Right cardiac atrium (tissue), 5 donors: ENCODE measurements at regions not wholly inside any gene's neighbourhood (a gene's known extent, or its start where the extent isn't known, plus 50 kb on each side); places are given as distances from the start of the nearest gene placed in this dataset.

ENCODE experiments used
- ATAC-seq, 2 donors: fragments of 200-7000 bp; cut with Tn5 transposase; one replicate each; pipeline versions ENCODE4 v1.8.0 to v1.9.1; 2020; ENCODE audit warnings: moderate library complexity in 2 of 2, mild to moderate bottlenecking in 1 of 2
- DNase-seq, 3 donors: peaks; one replicate each; pipeline ENCODE4 v3.0.0-alpha.2; 2020
- H3K27ac ChIP-seq: one replicate; pipeline ENCODE4 v1.5.1; 2013; ENCODE audit warnings: mild to moderate bottlenecking, low read length, control low read depth, moderate library complexity
- H3K27me3 ChIP-seq: one replicate; pipeline ENCODE4 v1.6.1; 2013; ENCODE audit not compliant: control insufficient read depth, insufficient read depth
- H3K4me1 ChIP-seq: one replicate; pipeline ENCODE4 v1.6.1; 2013; ENCODE audit warnings: low read length; ENCODE audit not compliant: control insufficient read depth, insufficient read depth
- H3K4me3 ChIP-seq: one replicate; pipeline ENCODE4 v1.5.1; 2013; ENCODE audit warnings: low read length, control low read depth
- H3K9me3 ChIP-seq: one replicate; pipeline ENCODE4 v1.6.1; 2013; ENCODE audit warnings: low read length; ENCODE audit not compliant: control insufficient read depth
- WGBS: extraction: QIAGEN DNeasy Blood & Tissue Kit; methylation state at CpG from one replicate; pipeline ENCODE4 v1.1.7; 2013; 5-methylcytosine and 5-hydroxymethylcytosine counted together
- intact Hi-C, 4 donors: fragments of 100-400 bp; cut with DNase I; formaldehyde crosslinking; loops; one replicate each; pipeline versions ENCODE4 v1.11.0 to v1.14.0; 2022 to 2023
- donor health status: healthy with polysubstance abuse.
- donor health status: DM: no; HTN: yes; CAD: no.
- donor health status: DM: no; HTN: no; CAD: no.
- donor health status: DM: no; HTN: yes; CAD: no; lungs with severe emphysema.
- donor health status: DM: yes; HTN: yes; CAD: no.

- Histone ChIP-seq H3K4me3 (no peak overlapping the region), H3K9me3 (no peaks in the 10 kb centered on the region), H3K4me1 (no peaks in the 10 kb centered on the region), H3K27me3 (no peaks in the 10 kb centered on the region), H3K27ac (no peak overlapping the region)
- intact Hi-C loops = no loop called here
- ATAC-seq (no peak), DNase-seq (no peak)
- WGBS = 12% methylated on average over 1 of the region's 1 CpG
These were observed 879.1 kb downstream of the SH3BGRL start for GRCh38 chrX:82081027-82081426.

GRCh38 chrX:82087699-82088098 is 885.8 kb downstream of the SH3BGRL start:
- peak; percentile 24 to 30 (median 24) for DNase-seq
- Histone ChIP-seq H3K27ac (no peak overlapping the region), H3K27me3 (no peaks in the 10 kb centered on the region), H3K4me3 (no peak overlapping the region), H3K4me1 (no peaks in the 10 kb centered on the region), H3K9me3 (no peaks in the 10 kb centered on the region)
- peak; percentile 60 to 71 for ATAC-seq
- intact Hi-C loops = no loop called here
- WGBS = 25% methylated on average over 3 of the region's 3 CpGs

GRCh38 chrX:82092307-82092706 is 890.4 kb downstream of the SH3BGRL start:
- intact Hi-C loops = no loop called here
- H3K4me3 ChIP-seq = no peak overlapping the region
- H3K27me3 ChIP-seq = no peaks in the 10 kb centered on the region
- ATAC-seq = no peak
- no peak overlapping the region for H3K27ac ChIP-seq
- WGBS = 86% methylated on average over 1 of the region's 1 CpG
- DNase-seq = no peak
- H3K4me1 ChIP-seq = no peaks in the 10 kb centered on the region
- H3K9me3 ChIP-seq = no peaks in the 10 kb centered on the region

- intact Hi-C loops = no loop called here
These were observed 923.2 kb downstream of the SH3BGRL start for GRCh38 chrX:82125103-82125502.

GRCh38 chrX:82127228-82128123 is 925.6 kb downstream of the SH3BGRL start:
- 77% methylated on average over 2 of the region's 2 CpGs for WGBS
- H3K9me3 ChIP-seq = no peaks in the 10 kb centered on the region
- intact Hi-C loops = no loop called here
- ATAC-seq = no peak
- no peaks in the 10 kb centered on the region for H3K27me3 ChIP-seq
- no peak overlapping the region for H3K4me3 ChIP-seq
- no peak overlapping the region for H3K27ac ChIP-seq
- no peak for DNase-seq
- H3K4me1 ChIP-seq = no peaks in the 10 kb centered on the region

More at GRCh38 chrX:82125103-82125502, 923.2 kb downstream of the SH3BGRL start:
- Histone ChIP-seq H3K9me3 (no peaks in the 10 kb centered on the region), H3K4me3 (no peak overlapping the region), H3K4me1 (no peaks in the 10 kb centered on the region), H3K27ac (no peak overlapping the region), H3K27me3 (no peaks in the 10 kb centered on the region)
- ATAC-seq (no peak), DNase-seq (no peak)
- WGBS = 20% methylated on average over 2 of the region's 2 CpGs

- Histone ChIP-seq H3K9me3 (no peaks in the 10 kb centered on the region), H3K27ac (no peak overlapping the region), H3K27me3 (no peaks in the 10 kb centered on the region), H3K4me3 (no peak overlapping the region), H3K4me1 (no peaks in the 10 kb centered on the region)
- intact Hi-C loops = no loop called here
- ATAC-seq = no peak
- DNase-seq = no peak
These were observed 932.5 kb downstream of the SH3BGRL start for GRCh38 chrX:82134378-82134777.

- WGBS = 41% methylated on average over 1 of the region's 1 CpG
These were observed 940.0 kb downstream of the SH3BGRL start for GRCh38 chrX:82141942-82142341.

GRCh38 chrX:82161195-82161594 is 959.3 kb downstream of the SH3BGRL start:
- H3K27me3 ChIP-seq = no peaks in the 10 kb centered on the region
- ATAC-seq (no peak), DNase-seq (no peak)
- no peak overlapping the region for H3K4me3 ChIP-seq
- no peaks in the 10 kb centered on the region for H3K4me1 ChIP-seq
- H3K9me3 ChIP-seq = no peaks in the 10 kb centered on the region
- intact Hi-C loops = no loop called here
- 81% methylated on average over 2 of the region's 2 CpGs for WGBS
- no peak overlapping the region for H3K27ac ChIP-seq

More at GRCh38 chrX:82141942-82142341, 940.0 kb downstream of the SH3BGRL start:
- DNase-seq (no peak), ATAC-seq (no peak)
- intact Hi-C loops = no loop called here
- Histone ChIP-seq H3K27ac (no peak overlapping the region), H3K4me1 (no peaks in the 10 kb centered on the region), H3K9me3 (no peaks in the 10 kb centered on the region), H3K4me3 (no peak overlapping the region), H3K27me3 (no peaks in the 10 kb centered on the region)

- Histone ChIP-seq H3K27me3 (no peaks in the 10 kb centered on the region), H3K4me1 (no peaks in the 10 kb centered on the region), H3K27ac (no peak overlapping the region), H3K9me3 (no peaks in the 10 kb centered on the region), H3K4me3 (no peak overlapping the region)
- no peak for ATAC-seq
- DNase-seq = no peak
- intact Hi-C loops = no loop called here
These were observed 961.8 kb downstream of the SH3BGRL start for GRCh38 chrX:82163701-82164100.

GRCh38 chrX:82196866-82197265 is 995.0 kb downstream of the SH3BGRL start:
- no peaks in the 10 kb centered on the region for H3K4me1 ChIP-seq
- H3K27me3 ChIP-seq = no peaks in the 10 kb centered on the region
- no peaks in the 10 kb centered on the region for H3K9me3 ChIP-seq
- ATAC-seq (no peak), DNase-seq (no peak)
- H3K27ac ChIP-seq = no peak overlapping the region
- 88% methylated on average over 1 of the region's 1 CpG for WGBS
- intact Hi-C loops = no loop called here
- no peak overlapping the region for H3K4me3 ChIP-seq

GRCh38 chrX:82208975-82209374 is 1007.1 kb downstream of the SH3BGRL start:
- no peaks in the 10 kb centered on the region for H3K9me3 ChIP-seq
- DNase-seq (no peak), ATAC-seq (no peak)
- no peaks in the 10 kb centered on the region for H3K27me3 ChIP-seq
- no peak overlapping the region for H3K4me3 ChIP-seq
- no peak overlapping the region for H3K27ac ChIP-seq
- no peaks in the 10 kb centered on the region for H3K4me1 ChIP-seq
- intact Hi-C loops = no loop called here
- 23% methylated on average over 3 of the region's 3 CpGs for WGBS

- 11% methylated on average over 2 of the region's 2 CpGs for WGBS
- H3K27me3 ChIP-seq = no peaks in the 10 kb centered on the region
- DNase-seq = no peak
- ATAC-seq = no peak
- intact Hi-C loops = no loop called here
- no peak overlapping the region for H3K4me3 ChIP-seq
- H3K4me1 ChIP-seq = no peaks in the 10 kb centered on the region
- no peaks in the 10 kb centered on the region for H3K9me3 ChIP-seq
- no peak overlapping the region for H3K27ac ChIP-seq
These were observed 1016.5 kb downstream of the SH3BGRL start for GRCh38 chrX:82218361-82218760.
